ENCODE measurements at regions not wholly inside any gene's neighbourhood (a gene's known extent, or its start where the extent isn't known, plus 50 kb on each side); places are given as distances from the start of the nearest gene placed in this dataset.

- Histone ChIP-seq H3K27ac (no peak overlapping the region), H3K27me3 (replicated peaks; ENCODE audit: insufficient read depth) (no peaks in the 10 kb centered on the region), H3K4me1 (ENCODE audit: control insufficient read depth in 1 of 2, low read depth in 2 of 2) (no peaks in the 10 kb centered on the region), H3K9me3 (no peaks in the 10 kb centered on the region), H3K4me3 (no peak overlapping the region), H3K36me3 (no peaks in the 10 kb centered on the region)
- TF ChIP-seq, protein P1, sequence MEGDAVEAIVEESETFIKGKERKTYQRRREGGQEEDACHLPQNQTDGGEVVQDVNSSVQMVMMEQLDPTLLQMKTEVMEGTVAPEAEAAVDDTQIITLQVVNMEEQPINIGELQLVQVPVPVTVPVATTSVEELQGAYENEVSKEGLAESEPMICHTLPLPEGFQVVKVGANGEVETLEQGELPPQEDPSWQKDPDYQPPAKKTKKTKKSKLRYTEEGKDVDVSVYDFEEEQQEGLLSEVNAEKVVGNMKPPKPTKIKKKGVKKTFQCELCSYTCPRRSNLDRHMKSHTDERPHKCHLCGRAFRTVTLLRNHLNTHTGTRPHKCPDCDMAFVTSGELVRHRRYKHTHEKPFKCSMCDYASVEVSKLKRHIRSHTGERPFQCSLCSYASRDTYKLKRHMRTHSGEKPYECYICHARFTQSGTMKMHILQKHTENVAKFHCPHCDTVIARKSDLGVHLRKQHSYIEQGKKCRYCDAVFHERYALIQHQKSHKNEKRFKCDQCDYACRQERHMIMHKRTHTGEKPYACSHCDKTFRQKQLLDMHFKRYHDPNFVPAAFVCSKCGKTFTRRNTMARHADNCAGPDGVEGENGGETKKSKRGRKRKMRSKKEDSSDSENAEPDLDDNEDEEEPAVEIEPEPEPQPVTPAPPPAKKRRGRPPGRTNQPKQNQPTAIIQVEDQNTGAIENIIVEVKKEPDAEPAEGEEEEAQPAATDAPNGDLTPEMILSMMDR (IDR thresholded peaks at IDR 0.05) = no peak
- no peak for ATAC-seq (ENCODE audit: insufficient number of reproducible peaks, low FRiP score, low read depth)
- no peak for DNase-seq (ENCODE audit: low spot score)
Observed at GRCh38 chr7:54879776-54880175, 120.8 kb upstream of the SEC61G start.

DNA sequence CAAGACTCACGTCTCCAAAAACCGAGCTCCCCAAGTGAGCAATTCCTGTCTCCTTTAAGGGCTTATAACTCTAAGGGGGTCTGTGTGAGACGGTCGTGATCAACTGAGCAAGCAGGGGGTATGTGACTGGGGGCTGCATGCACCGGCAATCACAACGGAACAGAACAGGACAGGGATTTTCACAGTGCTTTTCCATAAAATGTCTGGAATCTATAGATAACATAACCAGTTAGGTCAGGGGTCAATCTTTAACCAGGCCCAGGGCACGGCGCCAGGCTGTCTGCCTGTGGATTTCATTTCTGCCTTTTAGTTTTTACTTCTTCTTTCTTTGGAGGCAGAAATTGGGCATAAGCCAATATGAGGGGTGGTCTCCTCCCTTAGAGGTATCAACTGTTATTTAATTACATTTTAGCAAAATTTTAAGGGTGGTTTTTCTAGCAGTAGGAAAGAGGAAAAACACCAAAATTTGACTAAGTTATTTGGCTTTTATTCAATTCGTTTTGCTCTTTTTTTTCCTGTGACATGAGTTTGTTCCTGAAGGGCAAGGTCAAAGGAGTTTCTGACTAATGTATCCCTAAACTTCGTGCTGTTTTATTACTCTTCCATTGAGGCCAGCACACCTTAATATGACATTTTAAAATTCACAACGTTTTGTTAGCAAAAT, 121.4 kb upstream of the SEC61G start:
- H3K4me3 ChIP-seq = no peak overlapping the region
- H3K27me3 ChIP-seq (replicated peaks; ENCODE audit: insufficient read depth) = no peaks in the 10 kb centered on the region
- no peaks in the 10 kb centered on the region for H3K36me3 ChIP-seq
- H3K4me1 ChIP-seq (ENCODE audit: control insufficient read depth in 1 of 2, low read depth in 2 of 2) = no peaks in the 10 kb centered on the region
- TF ChIP-seq, protein P1 (IDR thresholded peaks at IDR 0.05) = no peak
- DNase-seq (ENCODE audit: low spot score) (no peak), ATAC-seq (ENCODE audit: insufficient number of reproducible peaks, low FRiP score, low read depth) (no peak)
- no peak overlapping the region for H3K27ac ChIP-seq
- no peaks in the 10 kb centered on the region for H3K9me3 ChIP-seq

DNA sequence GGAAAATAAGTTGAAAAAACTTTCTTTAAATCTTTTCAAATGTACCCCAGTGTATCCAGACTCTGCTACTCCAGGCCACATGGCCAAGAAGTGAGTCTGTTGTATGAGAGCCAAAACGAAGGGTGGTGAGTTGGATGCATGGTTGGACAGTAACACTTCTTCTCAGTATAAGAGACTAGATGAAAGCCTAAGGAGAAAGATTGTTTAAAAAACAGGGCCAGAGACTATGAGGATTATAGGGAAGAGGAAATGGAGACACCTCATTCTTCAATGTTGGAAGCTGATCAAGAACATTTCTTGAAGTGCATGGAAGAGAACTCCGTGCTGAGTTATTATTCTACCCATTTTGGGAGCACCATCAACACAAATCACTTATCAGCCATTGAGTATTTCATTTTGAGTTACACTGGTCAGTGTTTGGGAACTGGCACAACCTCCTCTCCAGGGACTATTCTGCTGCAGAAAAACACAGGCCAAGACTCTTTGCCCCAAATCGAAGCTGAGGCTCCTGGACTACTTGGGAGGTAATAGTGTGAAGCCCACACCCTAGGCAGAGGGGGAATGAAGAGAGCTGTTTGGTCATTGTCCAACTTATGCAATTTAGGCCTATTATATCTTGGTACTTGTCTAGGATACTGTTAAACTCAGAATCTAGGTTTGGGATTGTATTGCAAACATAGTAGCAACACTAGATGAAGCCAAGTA, 123.0 kb upstream of the SEC61G start:
- ATAC-seq (ENCODE audit: insufficient number of reproducible peaks, low FRiP score, low read depth) = no peak

DNA sequence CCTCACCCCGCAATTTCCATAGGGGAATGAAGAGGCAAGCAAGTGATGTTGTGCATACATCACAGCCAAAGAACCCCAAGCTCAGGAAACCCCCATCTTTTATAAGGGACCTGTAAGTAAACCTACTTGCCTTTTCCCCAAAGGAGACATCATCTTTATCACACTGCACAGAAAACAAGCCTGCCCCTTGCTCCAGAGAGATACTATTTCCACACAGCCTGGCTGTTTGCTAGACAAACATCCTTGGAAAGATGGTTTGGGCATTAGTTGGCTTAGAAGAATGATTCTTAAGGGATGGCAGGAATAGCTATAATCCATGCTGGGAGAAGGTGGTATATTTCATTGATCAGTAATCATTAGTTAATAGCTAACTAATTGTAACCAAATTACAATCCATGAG, 123.7 kb upstream of the SEC61G start:
- H3K36me3 ChIP-seq = no peaks in the 10 kb centered on the region
- no peak overlapping the region for H3K27ac ChIP-seq
- DNase-seq (ENCODE audit: low spot score) = no peak
- ATAC-seq (ENCODE audit: insufficient number of reproducible peaks, low FRiP score, low read depth) = no peak
- TF ChIP-seq, protein P1 (IDR thresholded peaks at IDR 0.05) = no peak
- H3K9me3 ChIP-seq = no peaks in the 10 kb centered on the region
- no peak overlapping the region for H3K4me3 ChIP-seq
- H3K27me3 ChIP-seq (replicated peaks; ENCODE audit: insufficient read depth) = no peaks in the 10 kb centered on the region
- H3K4me1 ChIP-seq (ENCODE audit: control insufficient read depth in 1 of 2, low read depth in 2 of 2) = no peaks in the 10 kb centered on the region

More for the DNA sequence above, 123.0 kb upstream of the SEC61G start:
- no peaks in the 10 kb centered on the region for H3K4me1 ChIP-seq (ENCODE audit: control insufficient read depth in 1 of 2, low read depth in 2 of 2)
- no peak for DNase-seq (ENCODE audit: low spot score)
- no peak overlapping the region for H3K27ac ChIP-seq
- H3K9me3 ChIP-seq = no peaks in the 10 kb centered on the region
- H3K27me3 ChIP-seq (replicated peaks; ENCODE audit: insufficient read depth) = no peaks in the 10 kb centered on the region
- TF ChIP-seq, protein P1 (IDR thresholded peaks at IDR 0.05) = no peak
- H3K36me3 ChIP-seq = no peaks in the 10 kb centered on the region
- no peak overlapping the region for H3K4me3 ChIP-seq

- H3K4me1 ChIP-seq (ENCODE audit: control insufficient read depth in 1 of 2, low read depth in 2 of 2) = no peaks in the 10 kb centered on the region
- no peak overlapping the region for H3K4me3 ChIP-seq
- no peak overlapping the region for H3K27ac ChIP-seq
- TF ChIP-seq, protein P1 (IDR thresholded peaks at IDR 0.05) = no peak
- H3K36me3 ChIP-seq = no peaks in the 10 kb centered on the region
- DNase-seq (ENCODE audit: low spot score) (no peak), ATAC-seq (ENCODE audit: insufficient number of reproducible peaks, low FRiP score, low read depth) (no peak)
- H3K9me3 ChIP-seq = no peaks in the 10 kb centered on the region
- H3K27me3 ChIP-seq (replicated peaks; ENCODE audit: insufficient read depth) = no peaks in the 10 kb centered on the region
Observed at GRCh38 chr7:54883576-54883975, 124.6 kb upstream of the SEC61G start.
